ENCODE measurements at regions not wholly inside any gene's neighbourhood (a gene's known extent, or its start where the extent isn't known, plus 50 kb on each side); places are given as distances from the start of the nearest gene placed in this dataset.

DNA sequence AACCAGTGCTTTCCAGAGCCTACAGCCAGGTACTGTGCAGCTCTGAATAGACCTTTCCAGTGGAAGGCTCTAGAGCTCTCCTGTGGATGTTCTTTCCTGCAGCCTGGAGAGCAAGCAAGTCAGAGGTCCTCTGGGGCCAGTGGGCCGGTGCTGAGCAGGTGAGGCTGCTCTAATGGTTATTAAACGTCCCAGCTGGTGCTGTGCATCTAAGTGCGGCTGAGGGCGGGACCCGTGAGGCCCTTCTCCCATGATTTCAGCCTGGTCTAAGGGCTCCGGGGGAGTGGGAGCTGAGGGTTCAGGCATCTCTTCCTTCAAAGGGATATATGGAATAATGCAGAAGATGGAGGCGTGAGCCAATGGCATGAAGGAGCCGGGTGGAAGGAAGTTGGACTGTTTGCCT is 83.7 kb upstream of the SDK2 start:
- H3K9ac ChIP-seq (ENCODE audit: insufficient read depth, low read depth, low read length) = no peak overlapping the region
- H3K36me3 ChIP-seq (replicated peaks in 1 of 2; ENCODE audit: control insufficient read depth in 1 of 2, insufficient read depth in 2 of 2, low read length in 2 of 2) = no peaks in the 10 kb centered on the region
- H3K4me3 ChIP-seq (replicated peaks in 1 of 3; ENCODE audit: insufficient read depth in 1 of 3, low read depth in 2 of 3, low read length in 3 of 3) = no peak overlapping the region
- H3K4me2 ChIP-seq (ENCODE audit: low read depth, low read length) = no peak overlapping the region
- ATAC-seq (no peak), FAIRE-seq (no peak), DNase-seq (ENCODE audit: low spot score) (no peak)
- no peaks in the 10 kb centered on the region for H3K4me1 ChIP-seq (ENCODE audit: insufficient read depth, low read length)
- no peaks in the 10 kb centered on the region for H3K79me2 ChIP-seq (ENCODE audit: insufficient read depth, low read length)
- H3K9me3 ChIP-seq (ENCODE audit: low read length) = peaks cover 12% of the 10 kb centered on the region
- no peak overlapping the region for H3K27ac ChIP-seq (ENCODE audit: extremely low read length, insufficient read depth, low read length)
- in situ Hi-C loops (cut with HindIII; ENCODE audit: extremely low pct_ligation_motif_present, low pct_unique_long_range_greater_than_20kb) = no loop called here
- no TSS peak for BruUV-seq (replicated peaks)
- no peaks in the 10 kb centered on the region for H4K20me1 ChIP-seq (ENCODE audit: insufficient read depth, low read length)
- H2AFZ ChIP-seq (ENCODE audit: low read length) = no peak overlapping the region
- ChIA-PET POLR2A (no interaction called here), CTCF (ENCODE audit: low intra/inter-chr PET ratio, low total read pairs) (no interaction called here)
- peaks cover 7 to 48% of the 10 kb centered on the region in 2 experiments for H3K27me3 ChIP-seq (ENCODE audit: control insufficient read depth in 1 of 2, insufficient read depth in 2 of 2, low read length in 2 of 2)
- intact Hi-C loops (cut with micrococcal nuclease; ENCODE audit: unreplicated experiment) = no loop called here
- WGBS (ENCODE audit: low lambda C conversion rate) = 35% methylated on average over 8 of the region's 8 CpGs
- TF ChIP-seq ZNF30 (CRISPR knock-in tag; IDR thresholded peaks at IDR 0.05) (no peak), XBP1 (CRISPR knock-in tag; IDR thresholded peaks at IDR 0.05) (no peak), POLR2AphosphoS2 (IDR thresholded peaks at IDR 0.05; ENCODE audit: low read depth, low read length) (no peak), SIN3A (IDR thresholded peaks at IDR 0.05; ENCODE audit: borderline replicate concordance, low read depth, low read length) (no peak), PITX1 (CRISPR knock-in tag; IDR thresholded peaks at IDR 0.05) (no peak)
- TF ChIP-seq, protein P1, sequence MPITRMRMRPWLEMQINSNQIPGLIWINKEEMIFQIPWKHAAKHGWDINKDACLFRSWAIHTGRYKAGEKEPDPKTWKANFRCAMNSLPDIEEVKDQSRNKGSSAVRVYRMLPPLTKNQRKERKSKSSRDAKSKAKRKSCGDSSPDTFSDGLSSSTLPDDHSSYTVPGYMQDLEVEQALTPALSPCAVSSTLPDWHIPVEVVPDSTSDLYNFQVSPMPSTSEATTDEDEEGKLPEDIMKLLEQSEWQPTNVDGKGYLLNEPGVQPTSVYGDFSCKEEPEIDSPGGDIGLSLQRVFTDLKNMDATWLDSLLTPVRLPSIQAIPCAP (CRISPR knock-in tag; IDR thresholded peaks at IDR 0.05; ENCODE audit: low read depth) = no peak
- TF ChIP-seq, protein P2, sequence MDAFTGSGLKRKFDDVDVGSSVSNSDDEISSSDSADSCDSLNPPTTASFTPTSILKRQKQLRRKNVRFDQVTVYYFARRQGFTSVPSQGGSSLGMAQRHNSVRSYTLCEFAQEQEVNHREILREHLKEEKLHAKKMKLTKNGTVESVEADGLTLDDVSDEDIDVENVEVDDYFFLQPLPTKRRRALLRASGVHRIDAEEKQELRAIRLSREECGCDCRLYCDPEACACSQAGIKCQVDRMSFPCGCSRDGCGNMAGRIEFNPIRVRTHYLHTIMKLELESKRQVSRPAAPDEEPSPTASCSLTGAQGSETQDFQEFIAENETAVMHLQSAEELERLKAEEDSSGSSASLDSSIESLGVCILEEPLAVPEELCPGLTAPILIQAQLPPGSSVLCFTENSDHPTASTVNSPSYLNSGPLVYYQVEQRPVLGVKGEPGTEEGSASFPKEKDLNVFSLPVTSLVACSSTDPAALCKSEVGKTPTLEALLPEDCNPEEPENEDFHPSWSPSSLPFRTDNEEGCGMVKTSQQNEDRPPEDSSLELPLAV (CRISPR knock-in tag; conservative IDR thresholded peaks at IDR 0.05; ENCODE audit: low read depth) = no peak

DNA sequence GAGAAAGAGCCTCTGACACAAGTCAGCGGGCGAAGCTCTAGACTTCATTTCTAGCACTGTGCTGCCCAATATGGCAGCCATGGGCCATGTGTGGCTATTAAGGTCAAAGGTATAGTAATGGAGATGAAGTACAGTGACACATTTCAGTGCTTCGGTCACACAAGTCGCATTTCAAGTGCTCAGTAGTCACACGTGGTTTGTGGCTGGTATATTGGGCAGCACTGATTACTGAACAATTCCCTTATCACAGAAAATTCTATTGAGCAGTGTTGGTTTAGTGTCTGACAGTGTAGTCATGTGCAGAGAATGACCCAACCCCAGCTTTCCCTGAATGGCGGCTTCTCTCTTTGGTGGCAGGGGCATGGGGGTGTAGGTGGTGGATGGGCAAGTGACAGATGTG is 84.9 kb upstream of the SDK2 start:
- H3K9me3 ChIP-seq (ENCODE audit: low read length) = peaks cover 12% of the 10 kb centered on the region
- no peak for DNase-seq (ENCODE audit: low spot score)
- H3K4me3 ChIP-seq (replicated peaks in 1 of 3; ENCODE audit: insufficient read depth in 1 of 3, low read depth in 2 of 3, low read length in 3 of 3) = no peak overlapping the region
- FAIRE-seq = no peak
- no peak overlapping the region for H3K4me2 ChIP-seq (ENCODE audit: low read depth, low read length)
- no peaks in the 10 kb centered on the region for H4K20me1 ChIP-seq (ENCODE audit: insufficient read depth, low read length)
- no peak overlapping the region for H3K9ac ChIP-seq (ENCODE audit: insufficient read depth, low read depth, low read length)
- H3K79me2 ChIP-seq (ENCODE audit: insufficient read depth, low read length) = no peaks in the 10 kb centered on the region
- CTCF ChIA-PET (ENCODE audit: low intra/inter-chr PET ratio, low total read pairs) = no interaction called here
- H3K27ac ChIP-seq (ENCODE audit: extremely low read length, insufficient read depth, low read length) = no peak overlapping the region
- ATAC-seq = no peak
- peaks cover 5 to 48% of the 10 kb centered on the region in 2 experiments; a peak in 4 of 5 replicates for H3K27me3 ChIP-seq (ENCODE audit: control insufficient read depth in 1 of 2, insufficient read depth in 2 of 2, low read length in 2 of 2)
- POLR2A ChIA-PET = no interaction called here
- WGBS (ENCODE audit: low lambda C conversion rate) = 55% methylated on average over 6 of the region's 6 CpGs
- in situ Hi-C loops (cut with HindIII; ENCODE audit: extremely low pct_ligation_motif_present, low pct_unique_long_range_greater_than_20kb) (no loop called here), intact Hi-C loops (cut with micrococcal nuclease; ENCODE audit: unreplicated experiment) (no loop called here)
- no TSS peak for BruUV-seq (replicated peaks)
- no peaks in the 10 kb centered on the region for H3K36me3 ChIP-seq (replicated peaks in 1 of 2; ENCODE audit: control insufficient read depth in 1 of 2, insufficient read depth in 2 of 2, low read length in 2 of 2)
- no peaks in the 10 kb centered on the region for H3K4me1 ChIP-seq (ENCODE audit: insufficient read depth, low read length)
- H2AFZ ChIP-seq (ENCODE audit: low read length) = no peak overlapping the region
- TF ChIP-seq, protein P3, sequence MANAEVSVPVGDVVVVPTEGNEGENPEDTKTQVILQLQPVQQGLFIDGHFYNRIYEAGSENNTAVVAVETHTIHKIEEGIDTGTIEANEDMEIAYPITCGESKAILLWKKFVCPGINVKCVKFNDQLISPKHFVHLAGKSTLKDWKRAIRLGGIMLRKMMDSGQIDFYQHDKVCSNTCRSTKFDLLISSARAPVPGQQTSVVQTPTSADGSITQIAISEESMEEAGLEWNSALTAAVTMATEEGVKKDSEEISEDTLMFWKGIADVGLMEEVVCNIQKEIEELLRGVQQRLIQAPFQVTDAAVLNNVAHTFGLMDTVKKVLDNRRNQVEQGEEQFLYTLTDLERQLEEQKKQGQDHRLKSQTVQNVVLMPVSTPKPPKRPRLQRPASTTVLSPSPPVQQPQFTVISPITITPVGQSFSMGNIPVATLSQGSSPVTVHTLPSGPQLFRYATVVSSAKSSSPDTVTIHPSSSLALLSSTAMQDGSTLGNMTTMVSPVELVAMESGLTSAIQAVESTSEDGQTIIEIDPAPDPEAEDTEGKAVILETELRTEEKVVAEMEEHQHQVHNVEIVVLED (CRISPR knock-in tag; IDR thresholded peaks at IDR 0.05; ENCODE audit: borderline replicate concordance) = no peak
- TF ChIP-seq ZNF484 (CRISPR knock-in tag; IDR thresholded peaks at IDR 0.05; ENCODE audit: borderline replicate concordance, low read depth) = no peak
- no peak for TF ChIP-seq PCBP1 (IDR thresholded peaks at IDR 0.05; ENCODE audit: borderline replicate concordance, low read depth, low read length)
- no peak for TF ChIP-seq ZNF816 (CRISPR knock-in tag; IDR thresholded peaks at IDR 0.05; ENCODE audit: borderline replicate concordance)
- TF ChIP-seq, protein P4, sequence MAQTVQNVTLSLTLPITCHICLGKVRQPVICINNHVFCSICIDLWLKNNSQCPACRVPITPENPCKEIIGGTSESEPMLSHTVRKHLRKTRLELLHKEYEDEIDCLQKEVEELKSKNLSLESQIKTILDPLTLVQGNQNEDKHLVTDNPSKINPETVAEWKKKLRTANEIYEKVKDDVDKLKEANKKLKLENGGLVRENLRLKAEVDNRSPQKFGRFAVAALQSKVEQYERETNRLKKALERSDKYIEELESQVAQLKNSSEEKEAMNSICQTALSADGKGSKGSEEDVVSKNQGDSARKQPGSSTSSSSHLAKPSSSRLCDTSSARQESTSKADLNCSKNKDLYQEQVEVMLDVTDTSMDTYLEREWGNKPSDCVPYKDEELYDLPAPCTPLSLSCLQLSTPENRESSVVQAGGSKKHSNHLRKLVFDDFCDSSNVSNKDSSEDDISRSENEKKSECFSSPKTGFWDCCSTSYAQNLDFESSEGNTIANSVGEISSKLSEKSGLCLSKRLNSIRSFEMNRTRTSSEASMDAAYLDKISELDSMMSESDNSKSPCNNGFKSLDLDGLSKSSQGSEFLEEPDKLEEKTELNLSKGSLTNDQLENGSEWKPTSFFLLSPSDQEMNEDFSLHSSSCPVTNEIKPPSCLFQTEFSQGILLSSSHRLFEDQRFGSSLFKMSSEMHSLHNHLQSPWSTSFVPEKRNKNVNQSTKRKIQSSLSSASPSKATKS (CRISPR knock-in tag; IDR thresholded peaks at IDR 0.05) = no peak

Data from HepG2 (cell line).